Panc1 (cell line): ENCODE measurements at regions not wholly inside any gene's neighbourhood (a gene's known extent, or its start where the extent isn't known, plus 50 kb on each side); places are given as distances from the start of the nearest gene placed in this dataset.

Source experiments
- ATAC-seq: fragments of 200-7000 bp; cut with Tn5 transposase; 2 replicates; pipeline ENCODE4 v1.9.1; 2020; ENCODE audit warnings: mild to moderate bottlenecking, moderate library complexity
- BruUV-seq: library from RNA; stranded (reverse); fragments of 400-500 nt; replicated peaks from 2 replicates; lab custom pipeline; 2021; lab: Mats Ljungman, UMichigan
- CTCF ChIA-PET: fragments of 300-600 bp; sonication (Branson Sonifier 250); formaldehyde crosslinking; loops from one replicate; lab custom pipeline; 2022; ENCODE audit warnings: antibody characterized with exemption; lab: Charles Lee
- POLR2A ChIA-PET: fragments of 300-600 bp; sonication (Branson Sonifier 250); formaldehyde crosslinking; loops from one replicate; lab custom pipeline; 2022; ENCODE audit warnings: antibody characterized with exemption; lab: Charles Lee
- DNase-seq: peaks from one replicate; pipeline ENCODE4 v3.0.0-alpha.2; 2010; ENCODE audit warnings: low read depth, low spot score
- H3K27ac ChIP-seq: 2 replicates; pipeline ENCODE4 v1.5.1; 2011; ENCODE audit warnings: mild to moderate bottlenecking, low read length, inconsistent platforms
- H3K27me3 ChIP-seq: fragments of 200-500 bp; sonication (Bioruptor generic); 2 replicates; pipeline ENCODE4 v1.6.0; 2014; ENCODE audit warnings: low read length, inconsistent platforms; ENCODE audit not compliant: control insufficient read depth, insufficient read depth
- H3K36me3 ChIP-seq: fragments of 200-500 bp; sonication (Bioruptor generic); 2 replicates; pipeline ENCODE4 v1.5.1; 2014; ENCODE audit warnings: inconsistent platforms, mild to moderate bottlenecking, low read length, moderate library complexity; ENCODE audit not compliant: control insufficient read depth, insufficient read depth
- H3K4me1 ChIP-seq: 2 replicates; pipeline ENCODE4 v1.5.1; 2011; ENCODE audit warnings: inconsistent platforms, mild to moderate bottlenecking, low read length, moderate library complexity; ENCODE audit not compliant: control insufficient read depth, insufficient read depth
- H3K4me3 ChIP-seq, 2 experiments: 2 replicates each; pipeline ENCODE4 v1.5.1; 2011 to 2012; ENCODE audit warnings: low read depth in 2 of 2, low read length in 2 of 2, mild to moderate bottlenecking in 2 of 2, inconsistent platforms in 1 of 2, moderate library complexity in 1 of 2
- H3K9me3 ChIP-seq: fragments of 200-500 bp; sonication (Bioruptor generic); 2 replicates; pipeline ENCODE4 v1.5.1; 2014; ENCODE audit warnings: low read depth, mild to moderate bottlenecking, inconsistent platforms, low read length, moderate library complexity; ENCODE audit not compliant: control insufficient read depth, insufficient read depth
- POLR2AphosphoS5 ChIP-seq: IDR thresholded peaks from 2 replicates; pipeline ENCODE4 v1.6.1; 2012; ENCODE audit warnings: mild to moderate bottlenecking, low read depth, low read length, moderate library complexity
- SIN3A ChIP-seq: IDR thresholded peaks from 2 replicates; pipeline ENCODE4 v1.6.1; 2012; ENCODE audit warnings: low read depth, mild to moderate bottlenecking, low read length, moderate library complexity, borderline replicate concordance; ENCODE audit not compliant: insufficient read depth
- TCF7L2 ChIP-seq: IDR thresholded peaks from 2 replicates; pipeline ENCODE4 v1.6.1; 2011; ENCODE audit warnings: mild to moderate bottlenecking, low read depth, low read length, inconsistent platforms
- in situ Hi-C: cut with HindIII; loops from 2 replicates; pipeline ENCODE4 v1.10.0; 2016; ENCODE audit warnings: low sequenced_read_pairs, low pct_unique_long_range_greater_than_20kb
- intact Hi-C: fragments of 100-400 bp; cut with micrococcal nuclease; formaldehyde crosslinking; loops from one replicate; pipeline ENCODE4 v1.10.0; 2022; ENCODE audit not compliant: unreplicated experiment
- TF ChIP-seq, protein P1 (sequence below), 2 experiments: IDR thresholded peaks; 2 replicates each; pipeline ENCODE4 v1.6.1; 2011 to 2012; ENCODE audit warnings: low read depth in 2 of 2, control low read depth in 1 of 2, low read length in 1 of 2, mild to moderate bottlenecking in 1 of 2, moderate library complexity in 1 of 2; ENCODE audit not compliant: insufficient read depth in 1 of 2
- TF ChIP-seq, protein P2 (sequence below): fragments of 450-650 bp; IDR thresholded peaks from 2 replicates; pipeline ENCODE4 v1.5.1; 2017; ENCODE audit warnings: mild to moderate bottlenecking

DNA sequence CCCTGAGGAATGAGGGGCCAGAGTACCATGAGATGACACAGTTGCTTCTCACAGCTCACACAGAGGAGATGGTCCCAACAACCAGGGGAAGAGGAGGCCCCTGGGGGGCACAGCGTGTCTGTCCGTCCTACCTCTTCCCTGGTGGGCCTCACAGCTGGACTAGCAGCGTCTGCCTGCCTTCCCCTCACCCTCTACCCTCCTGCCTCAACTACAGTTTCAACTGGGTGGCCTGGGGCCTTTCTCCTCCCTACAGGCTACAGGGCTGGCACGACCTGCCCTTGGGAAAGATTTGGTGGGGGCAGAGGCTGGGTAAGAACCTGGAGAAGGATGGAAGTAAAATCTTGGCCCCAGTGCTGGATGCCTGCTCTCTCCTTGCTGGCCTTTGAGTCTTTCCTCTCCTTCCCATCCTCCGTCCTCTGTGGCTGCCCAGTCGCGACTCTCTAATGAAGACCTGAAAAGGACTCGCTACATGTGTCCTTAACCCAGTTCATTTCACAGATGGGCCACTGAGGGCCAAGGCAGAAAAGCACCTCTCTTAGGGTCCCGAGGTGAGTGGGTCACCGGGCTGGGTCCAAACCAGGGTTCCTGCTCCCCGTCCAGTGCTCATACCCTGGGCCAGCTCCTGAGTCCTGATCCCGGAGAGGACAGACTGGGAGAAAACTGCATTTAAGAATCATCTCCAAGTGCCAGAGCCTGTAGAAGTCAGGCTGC lies 232.5 kb downstream of the BCL11B start:
- ChIA-PET POLR2A (no interaction called here), CTCF (no interaction called here)
- no peak for DNase-seq
- no peaks in the 10 kb centered on the region for H3K9me3 ChIP-seq
- in situ Hi-C loops = no loop called here
- BruUV-seq = no TSS peak
- H3K4me3 ChIP-seq = no peak overlapping the region
- no peak for ATAC-seq
- no peaks in the 10 kb centered on the region for H3K4me1 ChIP-seq
- TF ChIP-seq POLR2AphosphoS5 (no peak), TCF7L2 (no peak)
- TF ChIP-seq, protein P1, sequence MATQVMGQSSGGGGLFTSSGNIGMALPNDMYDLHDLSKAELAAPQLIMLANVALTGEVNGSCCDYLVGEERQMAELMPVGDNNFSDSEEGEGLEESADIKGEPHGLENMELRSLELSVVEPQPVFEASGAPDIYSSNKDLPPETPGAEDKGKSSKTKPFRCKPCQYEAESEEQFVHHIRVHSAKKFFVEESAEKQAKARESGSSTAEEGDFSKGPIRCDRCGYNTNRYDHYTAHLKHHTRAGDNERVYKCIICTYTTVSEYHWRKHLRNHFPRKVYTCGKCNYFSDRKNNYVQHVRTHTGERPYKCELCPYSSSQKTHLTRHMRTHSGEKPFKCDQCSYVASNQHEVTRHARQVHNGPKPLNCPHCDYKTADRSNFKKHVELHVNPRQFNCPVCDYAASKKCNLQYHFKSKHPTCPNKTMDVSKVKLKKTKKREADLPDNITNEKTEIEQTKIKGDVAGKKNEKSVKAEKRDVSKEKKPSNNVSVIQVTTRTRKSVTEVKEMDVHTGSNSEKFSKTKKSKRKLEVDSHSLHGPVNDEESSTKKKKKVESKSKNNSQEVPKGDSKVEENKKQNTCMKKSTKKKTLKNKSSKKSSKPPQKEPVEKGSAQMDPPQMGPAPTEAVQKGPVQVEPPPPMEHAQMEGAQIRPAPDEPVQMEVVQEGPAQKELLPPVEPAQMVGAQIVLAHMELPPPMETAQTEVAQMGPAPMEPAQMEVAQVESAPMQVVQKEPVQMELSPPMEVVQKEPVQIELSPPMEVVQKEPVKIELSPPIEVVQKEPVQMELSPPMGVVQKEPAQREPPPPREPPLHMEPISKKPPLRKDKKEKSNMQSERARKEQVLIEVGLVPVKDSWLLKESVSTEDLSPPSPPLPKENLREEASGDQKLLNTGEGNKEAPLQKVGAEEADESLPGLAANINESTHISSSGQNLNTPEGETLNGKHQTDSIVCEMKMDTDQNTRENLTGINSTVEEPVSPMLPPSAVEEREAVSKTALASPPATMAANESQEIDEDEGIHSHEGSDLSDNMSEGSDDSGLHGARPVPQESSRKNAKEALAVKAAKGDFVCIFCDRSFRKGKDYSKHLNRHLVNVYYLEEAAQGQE (IDR thresholded peaks at IDR 0.05; ENCODE audit: insufficient read depth in 1 of 2, low read depth in 2 of 2, low read length in 1 of 2) = no peak
- H3K27me3 ChIP-seq = no peaks in the 10 kb centered on the region
- H3K36me3 ChIP-seq = no peaks in the 10 kb centered on the region
- H3K27ac ChIP-seq = no peak overlapping the region
- intact Hi-C loops = no loop called here

DNA sequence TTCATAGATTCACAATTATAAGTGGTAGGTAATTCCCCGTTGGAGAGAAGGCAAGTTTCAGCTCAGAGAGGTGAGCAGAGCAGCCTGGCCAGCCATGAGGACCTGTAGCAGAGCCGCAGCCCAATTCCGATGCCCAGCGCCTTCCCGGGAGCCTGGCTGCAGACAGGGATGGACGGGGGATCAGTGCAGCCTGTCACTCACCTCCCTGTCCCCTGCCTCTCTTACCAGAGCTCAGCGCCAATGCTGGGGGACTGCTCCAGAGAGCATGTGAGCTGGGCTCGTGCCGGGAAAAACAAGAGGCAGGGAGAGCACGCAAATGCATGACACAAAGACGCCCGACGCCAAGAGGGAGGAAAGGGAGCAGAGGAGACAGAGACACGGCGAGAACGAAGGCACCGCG lies 231.9 kb downstream of the BCL11B start:
- DNase-seq (no peak), ATAC-seq (no peak)
- TF ChIP-seq, protein P1 (IDR thresholded peaks at IDR 0.05; ENCODE audit: insufficient read depth in 1 of 2, low read depth in 2 of 2, low read length in 1 of 2) = no peak
- TF ChIP-seq TCF7L2 (no peak), SIN3A (no peak), POLR2AphosphoS5 (no peak)
- TF ChIP-seq, protein P2, sequence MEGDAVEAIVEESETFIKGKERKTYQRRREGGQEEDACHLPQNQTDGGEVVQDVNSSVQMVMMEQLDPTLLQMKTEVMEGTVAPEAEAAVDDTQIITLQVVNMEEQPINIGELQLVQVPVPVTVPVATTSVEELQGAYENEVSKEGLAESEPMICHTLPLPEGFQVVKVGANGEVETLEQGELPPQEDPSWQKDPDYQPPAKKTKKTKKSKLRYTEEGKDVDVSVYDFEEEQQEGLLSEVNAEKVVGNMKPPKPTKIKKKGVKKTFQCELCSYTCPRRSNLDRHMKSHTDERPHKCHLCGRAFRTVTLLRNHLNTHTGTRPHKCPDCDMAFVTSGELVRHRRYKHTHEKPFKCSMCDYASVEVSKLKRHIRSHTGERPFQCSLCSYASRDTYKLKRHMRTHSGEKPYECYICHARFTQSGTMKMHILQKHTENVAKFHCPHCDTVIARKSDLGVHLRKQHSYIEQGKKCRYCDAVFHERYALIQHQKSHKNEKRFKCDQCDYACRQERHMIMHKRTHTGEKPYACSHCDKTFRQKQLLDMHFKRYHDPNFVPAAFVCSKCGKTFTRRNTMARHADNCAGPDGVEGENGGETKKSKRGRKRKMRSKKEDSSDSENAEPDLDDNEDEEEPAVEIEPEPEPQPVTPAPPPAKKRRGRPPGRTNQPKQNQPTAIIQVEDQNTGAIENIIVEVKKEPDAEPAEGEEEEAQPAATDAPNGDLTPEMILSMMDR = no peak
- H3K4me3 ChIP-seq = no peak overlapping the region
- no TSS peak for BruUV-seq
- CTCF ChIA-PET = no interaction called here
- intact Hi-C loops = no loop called here
- H3K27me3 ChIP-seq = no peaks in the 10 kb centered on the region
- H3K4me1 ChIP-seq = no peaks in the 10 kb centered on the region
- no peaks in the 10 kb centered on the region for H3K9me3 ChIP-seq
- no peak overlapping the region for H3K27ac ChIP-seq
- H3K36me3 ChIP-seq = no peaks in the 10 kb centered on the region
- POLR2A ChIA-PET = no interaction called here
- in situ Hi-C loops = no loop called here
